ENCODE measurements at regions not wholly inside any gene's neighbourhood (a gene's known extent, or its start where the extent isn't known, plus 50 kb on each side); places are given as distances from the start of the nearest gene placed in this dataset.

DNA sequence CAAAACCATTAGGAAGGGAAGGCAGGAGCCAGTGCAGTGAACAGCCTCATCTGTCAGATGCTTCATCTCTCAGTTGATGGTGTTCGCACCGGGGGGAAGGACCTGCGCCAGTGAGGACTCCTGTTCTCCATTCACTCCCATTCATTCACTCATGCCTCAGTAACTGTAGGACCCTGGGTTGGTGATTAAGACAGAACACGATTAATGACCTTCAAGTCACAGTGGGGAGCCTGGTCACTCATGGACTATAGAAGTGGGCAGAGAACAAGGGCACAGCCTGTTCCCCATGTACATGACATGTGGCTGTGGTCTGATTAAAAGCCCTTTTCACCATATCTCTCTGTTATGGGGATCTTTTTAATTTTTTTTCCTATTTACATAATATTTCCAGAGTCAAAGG lies 113.3 kb downstream of the RPS12 start:
- TF ChIP-seq, protein P1, sequence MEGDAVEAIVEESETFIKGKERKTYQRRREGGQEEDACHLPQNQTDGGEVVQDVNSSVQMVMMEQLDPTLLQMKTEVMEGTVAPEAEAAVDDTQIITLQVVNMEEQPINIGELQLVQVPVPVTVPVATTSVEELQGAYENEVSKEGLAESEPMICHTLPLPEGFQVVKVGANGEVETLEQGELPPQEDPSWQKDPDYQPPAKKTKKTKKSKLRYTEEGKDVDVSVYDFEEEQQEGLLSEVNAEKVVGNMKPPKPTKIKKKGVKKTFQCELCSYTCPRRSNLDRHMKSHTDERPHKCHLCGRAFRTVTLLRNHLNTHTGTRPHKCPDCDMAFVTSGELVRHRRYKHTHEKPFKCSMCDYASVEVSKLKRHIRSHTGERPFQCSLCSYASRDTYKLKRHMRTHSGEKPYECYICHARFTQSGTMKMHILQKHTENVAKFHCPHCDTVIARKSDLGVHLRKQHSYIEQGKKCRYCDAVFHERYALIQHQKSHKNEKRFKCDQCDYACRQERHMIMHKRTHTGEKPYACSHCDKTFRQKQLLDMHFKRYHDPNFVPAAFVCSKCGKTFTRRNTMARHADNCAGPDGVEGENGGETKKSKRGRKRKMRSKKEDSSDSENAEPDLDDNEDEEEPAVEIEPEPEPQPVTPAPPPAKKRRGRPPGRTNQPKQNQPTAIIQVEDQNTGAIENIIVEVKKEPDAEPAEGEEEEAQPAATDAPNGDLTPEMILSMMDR (IDR thresholded peaks at IDR 0.05; ENCODE audit: low read depth, low read length) = no peak
- ChIA-PET POLR2A (no interaction called here), CTCF (no interaction called here)
- no peaks in the 10 kb centered on the region for H3K27me3 ChIP-seq (ENCODE audit: control insufficient read depth, insufficient read depth, low read length)
- no peak overlapping the region for H3K27ac ChIP-seq (ENCODE audit: low read depth, low read length)
- no peak overlapping the region for H3K4me3 ChIP-seq (ENCODE audit: low read depth, low read length)
- no peaks in the 10 kb centered on the region for H3K9me3 ChIP-seq (ENCODE audit: control insufficient read depth, insufficient read depth, low read length)
- no peak for DNase-seq (ENCODE audit: low read depth, low spot score)

DNA sequence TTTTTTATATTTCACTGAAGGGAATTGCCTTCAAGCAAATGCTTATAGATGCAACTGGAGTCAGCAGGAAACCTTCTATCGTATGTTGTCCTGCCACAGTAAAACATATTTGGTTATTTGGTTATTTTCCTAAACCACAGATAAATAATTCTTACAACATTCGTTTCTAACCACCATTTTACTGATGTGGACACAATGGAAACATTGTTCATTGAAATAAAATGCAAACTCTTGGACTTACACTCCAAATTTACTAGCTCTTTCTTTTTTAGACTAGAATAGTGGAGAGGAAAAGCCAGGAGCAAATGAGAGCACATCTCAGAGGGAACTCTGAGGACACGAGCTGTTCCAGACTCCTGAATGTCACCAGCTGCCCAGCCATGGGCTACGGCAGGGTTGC lies 114.8 kb downstream of the RPS12 start:
- TF ChIP-seq, protein P1 (IDR thresholded peaks at IDR 0.05; ENCODE audit: low read depth, low read length) = no peak
- CTCF ChIA-PET = interaction anchor here (0.6 kb wide), 1 partner anchor 98 kb away, joined by 3 read pairs; no protein-coding TSS in a partner anchor
- Histone ChIP-seq H3K27me3 (ENCODE audit: control insufficient read depth, insufficient read depth, low read length) (no peaks in the 10 kb centered on the region), H3K4me3 (ENCODE audit: low read depth, low read length) (no peak overlapping the region), H3K27ac (ENCODE audit: low read depth, low read length) (no peak overlapping the region), H3K9me3 (ENCODE audit: control insufficient read depth, insufficient read depth, low read length) (no peaks in the 10 kb centered on the region)
- POLR2A ChIA-PET = no interaction called here
- DNase-seq (ENCODE audit: low read depth, low spot score) = no peak

- TF ChIP-seq, protein P1 (IDR thresholded peaks at IDR 0.05; ENCODE audit: low read depth, low read length) = no peak
Observed at GRCh38 chr6:132931313-132931712, 116.9 kb downstream of the RPS12 start.

DNA sequence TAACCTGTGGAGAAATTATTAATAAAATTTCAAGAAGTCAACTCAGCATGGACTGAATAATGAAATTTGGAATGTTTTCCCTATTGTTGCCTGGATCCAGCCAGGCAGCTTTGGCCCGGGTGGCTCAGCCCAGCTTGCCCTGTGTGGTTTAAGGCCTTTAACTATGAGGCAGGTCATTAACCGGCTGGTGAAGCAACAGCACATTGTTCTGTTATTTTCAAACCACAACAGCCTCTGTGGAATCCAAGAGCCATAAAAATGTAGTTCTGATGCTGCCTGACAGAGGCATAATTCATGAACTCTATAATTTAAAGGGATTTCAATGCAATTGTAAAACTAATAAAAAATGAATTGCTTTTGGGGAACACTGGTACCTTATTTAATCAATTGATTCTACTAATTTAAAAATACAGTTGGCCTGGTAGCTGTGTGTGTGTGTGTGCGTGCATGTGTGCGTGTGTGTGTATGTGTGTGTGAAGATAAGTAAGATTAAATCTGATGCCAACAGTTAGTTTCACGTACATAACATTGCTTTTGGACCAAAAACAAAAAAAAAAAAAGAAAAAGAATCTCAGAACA lies 117.7 kb downstream of the RPS12 start:
- Histone ChIP-seq H3K4me3 (ENCODE audit: low read depth, low read length) (no peak overlapping the region), H3K27me3 (ENCODE audit: control insufficient read depth, insufficient read depth, low read length) (no peaks in the 10 kb centered on the region), H3K27ac (ENCODE audit: low read depth, low read length) (no peak overlapping the region), H3K9me3 (ENCODE audit: control insufficient read depth, insufficient read depth, low read length) (no peaks in the 10 kb centered on the region)
- ChIA-PET CTCF (interaction anchor here (1.0 kb wide), 1 partner anchor 101 kb away, joined by 3 read pairs; no protein-coding TSS in a partner anchor), POLR2A (interaction anchor here (0.6 kb wide), 1 partner anchor 38 kb away, joined by 3 read pairs; no protein-coding TSS in a partner anchor)
- no peak for DNase-seq (ENCODE audit: low read depth, low spot score)
- TF ChIP-seq, protein P1 (IDR thresholded peaks at IDR 0.05; ENCODE audit: low read depth, low read length) = no peak

More at GRCh38 chr6:132931313-132931712, 116.9 kb downstream of the RPS12 start:
- Histone ChIP-seq H3K27ac (ENCODE audit: low read depth, low read length) (no peak overlapping the region), H3K4me3 (ENCODE audit: low read depth, low read length) (no peak overlapping the region), H3K9me3 (ENCODE audit: control insufficient read depth, insufficient read depth, low read length) (no peaks in the 10 kb centered on the region), H3K27me3 (ENCODE audit: control insufficient read depth, insufficient read depth, low read length) (no peaks in the 10 kb centered on the region)
- ChIA-PET POLR2A (no interaction called here), CTCF (interaction anchor here (1.0 kb wide), 1 partner anchor 100 kb away, joined by 3 read pairs; no protein-coding TSS in a partner anchor)
- DNase-seq (ENCODE audit: low read depth, low spot score) = no peak

GRCh38 chr6:132932588-132932987 lies 118.2 kb downstream of the RPS12 start:
- POLR2A ChIA-PET = interaction anchor here (0.7 kb wide), 1 partner anchor 293 kb away, joined by 3 read pairs; no protein-coding TSS in a partner anchor
- no peaks in the 10 kb centered on the region for H3K27me3 ChIP-seq (ENCODE audit: control insufficient read depth, insufficient read depth, low read length)
- no peaks in the 10 kb centered on the region for H3K9me3 ChIP-seq (ENCODE audit: control insufficient read depth, insufficient read depth, low read length)
- CTCF ChIA-PET = no interaction called here
- no peak overlapping the region for H3K27ac ChIP-seq (ENCODE audit: low read depth, low read length)
- TF ChIP-seq, protein P1 (IDR thresholded peaks at IDR 0.05; ENCODE audit: low read depth, low read length) = no peak
- no peak overlapping the region for H3K4me3 ChIP-seq (ENCODE audit: low read depth, low read length)
- DNase-seq (ENCODE audit: low read depth, low spot score) = no peak

All from AG04450 (cell line).